ENCODE measurements at regions not wholly inside any gene's neighbourhood (a gene's known extent, or its start where the extent isn't known, plus 50 kb on each side); places are given as distances from the start of the nearest gene placed in this dataset.
"Not testable (repeated sequence)": the region's sequence is repeated elsewhere in the genome, so short reads cannot be mapped to it uniquely, and the experiment has no call there.

- Histone ChIP-seq H3K36me3 (ENCODE audit: control insufficient read depth in 2 of 2, insufficient read depth in 2 of 2, low read length in 2 of 2) (no peaks in the 10 kb centered on the region), H3K9me3 (ENCODE audit: control insufficient read depth in 2 of 2, low read length in 2 of 2) (no peaks in the 10 kb centered on the region), H3K4me1 (ENCODE audit: control insufficient read depth in 2 of 2, insufficient read depth in 2 of 2, low read length in 2 of 2) (peaks cover 1 to 10% of the 10 kb centered on the region in 2 donors), H3K27me3 (ENCODE audit: control insufficient read depth in 2 of 2, insufficient read depth in 2 of 2, low read length in 2 of 2) (no peaks in the 10 kb centered on the region), H3K27ac (ENCODE audit: low read depth in 2 of 2, low read length in 2 of 2) (no peak overlapping the region), H3K4me3 (ENCODE audit: low read length in 2 of 2) (no peak overlapping the region), H3K9ac (ENCODE audit: low read depth in 1 of 2, low read length in 2 of 2) (no peak overlapping the region)
Measured at GRCh38 chr1:25017436-25018109, 87.5 kb upstream of the RUNX3 start.

- H3K4me1 ChIP-seq (ENCODE audit: control insufficient read depth in 2 of 2, insufficient read depth in 2 of 2, low read length in 2 of 2) = no peaks in the 10 kb centered on the region
- no peak overlapping the region for H3K9ac ChIP-seq (ENCODE audit: low read depth in 1 of 2, low read length in 2 of 2)
- no peak overlapping the region for H3K27ac ChIP-seq (ENCODE audit: low read depth in 2 of 2, low read length in 2 of 2)
- no peaks in the 10 kb centered on the region for H3K9me3 ChIP-seq (ENCODE audit: control insufficient read depth in 2 of 2, low read length in 2 of 2)
- no peaks in the 10 kb centered on the region for H3K27me3 ChIP-seq (ENCODE audit: control insufficient read depth in 2 of 2, insufficient read depth in 2 of 2, low read length in 2 of 2)
- H3K36me3 ChIP-seq (ENCODE audit: control insufficient read depth in 2 of 2, insufficient read depth in 2 of 2, low read length in 2 of 2) = no peaks in the 10 kb centered on the region
- H3K4me3 ChIP-seq (ENCODE audit: low read length in 2 of 2) = no peak overlapping the region
Measured at GRCh38 chr1:25012966-25013962, 83.2 kb upstream of the RUNX3 start.

- Histone ChIP-seq H3K27ac (ENCODE audit: low read depth in 2 of 2, low read length in 2 of 2) (no peak overlapping the region), H3K27me3 (ENCODE audit: control insufficient read depth in 2 of 2, insufficient read depth in 2 of 2, low read length in 2 of 2) (peaks cover 2 to 5% of the 10 kb centered on the region in 2 donors), H3K4me1 (ENCODE audit: control insufficient read depth in 2 of 2, insufficient read depth in 2 of 2, low read length in 2 of 2) (no peaks in the 10 kb centered on the region)
Measured at GRCh38 chr1:25011943-25012638, 82.0 kb upstream of the RUNX3 start.

GRCh38 chr1:25011275-25011674, 81.2 kb upstream of the RUNX3 start:
- no peak overlapping the region for H3K27ac ChIP-seq (ENCODE audit: low read depth in 2 of 2, low read length in 2 of 2)
- H3K9me3 ChIP-seq (ENCODE audit: control insufficient read depth in 2 of 2, low read length in 2 of 2) = no peaks in the 10 kb centered on the region
- H3K27me3 ChIP-seq (ENCODE audit: control insufficient read depth in 2 of 2, insufficient read depth in 2 of 2, low read length in 2 of 2) = peaks cover 6 to 8% of the 10 kb centered on the region in 2 donors
- H3K36me3 ChIP-seq (ENCODE audit: control insufficient read depth in 2 of 2, insufficient read depth in 2 of 2, low read length in 2 of 2) = no peaks in the 10 kb centered on the region
- no peaks in the 10 kb centered on the region for H3K4me1 ChIP-seq (ENCODE audit: control insufficient read depth in 2 of 2, insufficient read depth in 2 of 2, low read length in 2 of 2)
- no peak overlapping the region for H3K9ac ChIP-seq (ENCODE audit: low read depth in 1 of 2, low read length in 2 of 2)
- H3K4me3 ChIP-seq (ENCODE audit: low read length in 2 of 2) = no peak overlapping the region

More at GRCh38 chr1:25011943-25012638, 82.0 kb upstream of the RUNX3 start:
- no peak overlapping the region for H3K9ac ChIP-seq (ENCODE audit: low read depth in 1 of 2, low read length in 2 of 2)
- H3K36me3 ChIP-seq (ENCODE audit: control insufficient read depth in 2 of 2, insufficient read depth in 2 of 2, low read length in 2 of 2) = no peaks in the 10 kb centered on the region
- H3K4me3 ChIP-seq (ENCODE audit: low read length in 2 of 2) = no peak overlapping the region
- no peaks in the 10 kb centered on the region for H3K9me3 ChIP-seq (ENCODE audit: control insufficient read depth in 2 of 2, low read length in 2 of 2)

- Histone ChIP-seq H3K4me1 (ENCODE audit: control insufficient read depth in 2 of 2, insufficient read depth in 2 of 2, low read length in 2 of 2) (no peaks in the 10 kb centered on the region), H3K4me3 (ENCODE audit: low read length in 2 of 2) (no peak overlapping the region), H3K9ac (ENCODE audit: low read depth in 1 of 2, low read length in 2 of 2) (no peak overlapping the region), H3K27ac (ENCODE audit: low read depth in 2 of 2, low read length in 2 of 2) (no peak overlapping the region), H3K27me3 (ENCODE audit: control insufficient read depth in 2 of 2, insufficient read depth in 2 of 2, low read length in 2 of 2) (peaks cover 6 to 10% of the 10 kb centered on the region in 2 donors), H3K9me3 (ENCODE audit: control insufficient read depth in 2 of 2, low read length in 2 of 2) (no peaks in the 10 kb centered on the region), H3K36me3 (ENCODE audit: control insufficient read depth in 2 of 2, insufficient read depth in 2 of 2, low read length in 2 of 2) (no peaks in the 10 kb centered on the region)
Measured at GRCh38 chr1:25009671-25010262, 79.7 kb upstream of the RUNX3 start.

GRCh38 chr1:25008192-25008485, 78.1 kb upstream of the RUNX3 start:
- Histone ChIP-seq H3K9ac (ENCODE audit: low read depth in 1 of 2, low read length in 2 of 2) (no peak overlapping the region), H3K9me3 (ENCODE audit: control insufficient read depth in 2 of 2, low read length in 2 of 2) (no peaks in the 10 kb centered on the region), H3K27ac (ENCODE audit: low read depth in 2 of 2, low read length in 2 of 2) (no peak overlapping the region), H3K36me3 (ENCODE audit: control insufficient read depth in 2 of 2, insufficient read depth in 2 of 2, low read length in 2 of 2) (no peaks in the 10 kb centered on the region), H3K27me3 (ENCODE audit: control insufficient read depth in 2 of 2, insufficient read depth in 2 of 2, low read length in 2 of 2) (peaks cover 6 to 10% of the 10 kb centered on the region in 2 donors), H3K4me3 (ENCODE audit: low read length in 2 of 2) (no peak overlapping the region), H3K4me1 (ENCODE audit: control insufficient read depth in 2 of 2, insufficient read depth in 2 of 2, low read length in 2 of 2) (no peaks in the 10 kb centered on the region)

GRCh38 chr1:25007390-25008191, 77.5 kb upstream of the RUNX3 start:
- not testable (repeated sequence) for H3K36me3 ChIP-seq (ENCODE audit: control insufficient read depth in 2 of 2, insufficient read depth in 2 of 2, low read length in 2 of 2)

GRCh38 chr1:25006770-25007169, 76.7 kb upstream of the RUNX3 start:
- no peak overlapping the region for H3K9ac ChIP-seq (ENCODE audit: low read depth in 1 of 2, low read length in 2 of 2)
- no peaks in the 10 kb centered on the region for H3K4me1 ChIP-seq (ENCODE audit: control insufficient read depth in 2 of 2, insufficient read depth in 2 of 2, low read length in 2 of 2)
- H3K27me3 ChIP-seq (ENCODE audit: control insufficient read depth in 2 of 2, insufficient read depth in 2 of 2, low read length in 2 of 2) = peaks cover 6 to 10% of the 10 kb centered on the region in 2 donors
- H3K36me3 ChIP-seq (ENCODE audit: control insufficient read depth in 2 of 2, insufficient read depth in 2 of 2, low read length in 2 of 2) = no peaks in the 10 kb centered on the region
- H3K9me3 ChIP-seq (ENCODE audit: control insufficient read depth in 2 of 2, low read length in 2 of 2) = no peaks in the 10 kb centered on the region
- H3K27ac ChIP-seq (ENCODE audit: low read depth in 2 of 2, low read length in 2 of 2) = no peak overlapping the region
- H3K4me3 ChIP-seq (ENCODE audit: low read length in 2 of 2) = no peak overlapping the region

More at GRCh38 chr1:25007390-25008191, 77.5 kb upstream of the RUNX3 start:
- H3K9ac ChIP-seq (ENCODE audit: low read depth in 1 of 2, low read length in 2 of 2); H3K9me3 ChIP-seq (ENCODE audit: control insufficient read depth in 2 of 2, low read length in 2 of 2); H3K4me1 ChIP-seq (ENCODE audit: control insufficient read depth in 2 of 2, insufficient read depth in 2 of 2, low read length in 2 of 2); H3K27ac ChIP-seq (ENCODE audit: low read depth in 2 of 2, low read length in 2 of 2); H3K4me3 ChIP-seq (ENCODE audit: low read length in 2 of 2): not testable (repeated sequence)
- peaks cover 6 to 10% of the 10 kb centered on the region in 2 donors for H3K27me3 ChIP-seq (ENCODE audit: control insufficient read depth in 2 of 2, insufficient read depth in 2 of 2, low read length in 2 of 2)

GRCh38 chr1:25004355-25004754, 74.3 kb upstream of the RUNX3 start:
- Histone ChIP-seq H3K4me1 (ENCODE audit: control insufficient read depth in 2 of 2, insufficient read depth in 2 of 2, low read length in 2 of 2) (no peaks in the 10 kb centered on the region), H3K4me3 (ENCODE audit: low read length in 2 of 2) (no peak overlapping the region), H3K9me3 (ENCODE audit: control insufficient read depth in 2 of 2, low read length in 2 of 2) (no peaks in the 10 kb centered on the region), H3K27me3 (ENCODE audit: control insufficient read depth in 2 of 2, insufficient read depth in 2 of 2, low read length in 2 of 2) (peaks cover 6 to 10% of the 10 kb centered on the region in 2 donors), H3K36me3 (ENCODE audit: control insufficient read depth in 2 of 2, insufficient read depth in 2 of 2, low read length in 2 of 2) (no peaks in the 10 kb centered on the region), H3K9ac (ENCODE audit: low read depth in 1 of 2, low read length in 2 of 2) (no peak overlapping the region), H3K27ac (ENCODE audit: low read depth in 2 of 2, low read length in 2 of 2) (no peak overlapping the region)
